Mucosa of rectum (tissue), 2 donors: ENCODE measurements at regions not wholly inside any gene's neighbourhood (a gene's known extent, or its start where the extent isn't known, plus 50 kb on each side); places are given as distances from the start of the nearest gene placed in this dataset.
"Not testable (repeated sequence)": the region's sequence is repeated elsewhere in the genome, so short reads cannot be mapped to it uniquely, and the experiment has no call there.

ENCODE experiments used
- H3K27ac ChIP-seq, 2 donors: one replicate each; pipeline ENCODE4 v1.7.0; 2013; ENCODE audit warnings: inconsistent platforms in 2 of 2, low read depth in 2 of 2, low read length in 2 of 2
- H3K27me3 ChIP-seq, 2 donors: one replicate each; pipeline ENCODE4 v1.7.0; 2013; ENCODE audit warnings: low read length in 2 of 2; ENCODE audit not compliant: control insufficient read depth in 2 of 2, insufficient read depth in 2 of 2
- H3K36me3 ChIP-seq, 2 donors: one replicate each; pipeline ENCODE4 v1.7.0; 2013; ENCODE audit warnings: low read length in 2 of 2; ENCODE audit not compliant: control insufficient read depth in 2 of 2, insufficient read depth in 2 of 2
- H3K4me1 ChIP-seq, 2 donors: one replicate each; pipeline ENCODE4 v1.7.0; 2013; ENCODE audit warnings: low read length in 2 of 2, mild to moderate bottlenecking in 1 of 2; ENCODE audit not compliant: control insufficient read depth in 2 of 2, insufficient read depth in 2 of 2
- H3K4me3 ChIP-seq, 2 donors: one replicate each; pipeline ENCODE4 v1.7.0; 2013; ENCODE audit warnings: low read length in 2 of 2
- H3K9ac ChIP-seq, 2 donors: one replicate each; pipeline ENCODE4 v1.7.0; 2013; ENCODE audit warnings: low read length in 2 of 2, low read depth in 1 of 2, mild to moderate bottlenecking in 1 of 2
- H3K9me3 ChIP-seq, 2 donors: one replicate each; pipeline ENCODE4 v1.7.0; 2013; ENCODE audit warnings: low read length in 2 of 2; ENCODE audit not compliant: control insufficient read depth in 2 of 2
- donor health status: healthy.
- donor health status: Normal muscosa, but diverticular disease.

DNA sequence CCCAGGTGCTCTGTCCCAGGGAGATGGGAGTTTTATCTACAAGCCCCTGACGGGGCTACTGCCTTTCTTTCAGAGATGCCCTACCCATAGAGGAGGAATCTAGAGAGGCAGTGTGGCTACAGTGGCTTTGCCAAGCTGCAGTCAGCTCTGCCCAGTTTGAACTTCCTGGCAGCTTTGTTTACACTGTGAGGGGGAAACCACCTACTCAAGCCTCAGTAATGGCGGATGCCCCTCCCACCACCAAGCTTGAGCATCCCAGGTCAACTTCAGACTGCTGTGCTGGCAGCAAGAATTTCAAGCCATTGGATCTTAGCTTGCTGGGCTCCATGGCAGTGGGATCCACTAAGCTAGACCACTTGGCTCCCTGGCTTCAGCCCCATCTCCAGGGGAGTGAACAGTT, 53.1 kb upstream of the TMEM252 start:
- H3K27ac ChIP-seq, H3K4me1 ChIP-seq: not testable (repeated sequence)

DNA sequence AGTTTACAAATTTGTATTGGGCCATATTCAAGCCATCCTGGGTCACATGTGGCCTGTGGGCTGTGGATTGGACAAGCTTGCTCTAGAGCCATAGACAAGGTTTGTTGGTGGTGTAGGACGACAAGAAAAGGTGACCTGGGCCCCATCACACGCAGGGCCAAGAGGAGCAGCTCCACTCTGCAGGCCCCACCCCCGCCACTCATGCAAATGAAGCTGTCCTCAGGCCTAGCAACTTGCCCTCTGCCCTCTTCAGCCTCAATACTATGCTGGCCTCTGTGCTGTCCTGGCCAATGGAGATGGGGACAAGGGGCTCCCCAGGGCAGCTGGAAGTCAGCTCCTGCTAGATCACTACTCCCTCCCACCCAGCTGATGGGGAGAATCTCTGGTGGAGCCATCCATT, 55.2 kb upstream of the TMEM252 start:
- no peak overlapping the region for H3K4me3 ChIP-seq
- H3K27me3 ChIP-seq = no peaks in the 10 kb centered on the region
- H3K4me1 ChIP-seq = no peaks in the 10 kb centered on the region
- no peak overlapping the region for H3K9ac ChIP-seq
- H3K9me3 ChIP-seq = no peaks in the 10 kb centered on the region
- no peaks in the 10 kb centered on the region for H3K36me3 ChIP-seq
- no peak overlapping the region for H3K27ac ChIP-seq

More for the DNA sequence above, 53.1 kb upstream of the TMEM252 start:
- H3K36me3 ChIP-seq, H3K4me3 ChIP-seq, H3K9ac ChIP-seq, H3K9me3 ChIP-seq, H3K27me3 ChIP-seq: not testable (repeated sequence)

DNA sequence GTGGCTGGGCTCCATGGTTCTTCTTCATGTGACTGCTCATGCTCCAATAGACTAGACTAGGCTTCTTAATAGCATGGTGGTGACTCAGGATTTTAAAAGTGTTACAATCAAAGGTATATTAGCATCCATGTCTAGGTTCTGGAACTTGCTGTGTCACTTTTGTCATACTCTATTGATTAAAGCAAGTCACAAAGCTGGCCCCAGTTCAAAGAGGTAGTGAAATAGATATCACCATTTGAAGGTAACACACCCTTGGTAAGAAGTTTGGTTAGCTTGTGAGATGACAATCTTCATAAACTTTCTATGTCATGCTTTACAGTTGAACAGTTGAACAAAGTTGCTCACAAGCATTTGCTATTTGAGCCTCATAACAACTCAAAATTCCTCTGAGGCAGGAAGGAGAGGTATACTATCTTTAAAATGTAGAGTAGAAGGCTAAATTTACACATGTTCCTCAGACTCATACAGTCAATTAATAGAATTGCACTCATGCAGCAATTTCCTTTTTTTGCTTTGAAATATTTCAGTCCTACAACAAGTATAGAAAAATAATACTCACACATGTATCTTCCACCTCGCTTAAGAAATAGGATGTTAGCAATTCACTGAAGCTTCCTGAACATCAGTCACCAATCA, 56.8 kb upstream of the TMEM252 start:
- Histone ChIP-seq H3K4me1 (no peaks in the 10 kb centered on the region), H3K36me3 (no peaks in the 10 kb centered on the region), H3K9ac (no peak overlapping the region), H3K27ac (no peak overlapping the region), H3K27me3 (no peaks in the 10 kb centered on the region), H3K4me3 (no peak overlapping the region), H3K9me3 (no peaks in the 10 kb centered on the region)

DNA sequence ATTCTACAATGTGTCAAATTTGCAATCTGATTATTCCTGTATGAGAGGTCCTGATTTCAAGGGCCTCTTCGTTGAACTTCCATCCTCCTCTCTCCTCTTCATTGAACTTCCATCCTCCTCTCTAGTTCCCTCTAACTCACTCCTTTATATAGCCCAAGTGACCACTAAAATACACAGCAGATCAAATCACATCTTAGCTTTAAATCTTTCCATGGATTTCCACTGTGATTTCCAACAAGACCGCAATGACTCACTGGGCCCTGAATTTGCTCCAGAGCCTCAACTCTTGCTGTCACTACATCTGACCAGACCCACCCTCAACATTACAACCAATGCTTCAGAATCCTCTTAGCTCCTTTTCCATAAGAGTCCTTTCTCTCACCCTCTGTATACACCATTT, 59.1 kb upstream of the TMEM252 start:
- H3K27ac ChIP-seq = no peak overlapping the region
- no peaks in the 10 kb centered on the region for H3K27me3 ChIP-seq
- no peaks in the 10 kb centered on the region for H3K4me1 ChIP-seq
- H3K9me3 ChIP-seq = no peaks in the 10 kb centered on the region
- H3K9ac ChIP-seq = no peak overlapping the region
- no peak overlapping the region for H3K4me3 ChIP-seq
- H3K36me3 ChIP-seq = no peaks in the 10 kb centered on the region

DNA sequence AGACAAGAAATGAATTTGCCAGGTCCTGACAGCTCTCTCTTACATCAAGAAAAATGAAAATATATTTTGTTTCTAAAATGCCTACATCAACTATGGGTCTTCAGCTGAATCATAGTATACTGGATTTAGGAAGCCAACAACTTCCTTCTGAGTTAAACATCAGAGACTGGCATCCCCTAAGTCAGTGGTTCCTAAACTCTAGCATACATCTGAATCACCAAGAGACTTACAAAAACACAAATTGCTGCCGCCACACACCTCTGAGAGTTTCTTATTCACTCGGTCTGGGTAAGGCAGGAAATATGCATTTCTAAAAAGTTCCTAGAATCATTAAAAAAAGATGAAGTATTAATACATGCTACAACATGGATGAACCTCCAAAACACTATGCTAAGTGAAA, 60.4 kb upstream of the TMEM252 start:
- Histone ChIP-seq H3K9me3 (no peaks in the 10 kb centered on the region), H3K27me3 (no peaks in the 10 kb centered on the region), H3K4me1 (no peaks in the 10 kb centered on the region), H3K4me3 (no peak overlapping the region), H3K27ac (no peak overlapping the region), H3K36me3 (no peaks in the 10 kb centered on the region), H3K9ac (no peak overlapping the region)

DNA sequence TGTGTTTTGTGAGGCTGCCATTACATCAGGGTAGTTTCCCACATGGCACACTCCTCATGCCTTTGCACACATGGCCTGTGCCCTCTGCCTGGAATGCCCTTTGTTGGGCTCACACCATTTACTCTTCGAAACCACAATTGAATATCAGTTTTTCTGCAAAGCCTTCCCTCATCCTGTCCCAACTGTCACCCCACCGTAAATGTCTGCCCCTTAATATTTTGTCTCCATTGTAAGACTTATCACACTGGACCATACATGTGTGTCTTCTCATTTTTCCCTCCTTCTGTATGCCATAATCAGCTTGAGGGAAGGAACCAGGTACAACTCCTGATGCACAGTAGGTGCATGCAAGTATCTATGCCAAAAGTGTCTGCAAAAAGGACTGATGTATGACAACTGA, 62.7 kb upstream of the TMEM252 start:
- no peak overlapping the region for H3K4me3 ChIP-seq
- no peak overlapping the region for H3K9ac ChIP-seq
- no peak overlapping the region for H3K27ac ChIP-seq
- no peaks in the 10 kb centered on the region for H3K4me1 ChIP-seq
- H3K27me3 ChIP-seq = no peaks in the 10 kb centered on the region
- H3K36me3 ChIP-seq = no peaks in the 10 kb centered on the region
- H3K9me3 ChIP-seq = no peaks in the 10 kb centered on the region

DNA sequence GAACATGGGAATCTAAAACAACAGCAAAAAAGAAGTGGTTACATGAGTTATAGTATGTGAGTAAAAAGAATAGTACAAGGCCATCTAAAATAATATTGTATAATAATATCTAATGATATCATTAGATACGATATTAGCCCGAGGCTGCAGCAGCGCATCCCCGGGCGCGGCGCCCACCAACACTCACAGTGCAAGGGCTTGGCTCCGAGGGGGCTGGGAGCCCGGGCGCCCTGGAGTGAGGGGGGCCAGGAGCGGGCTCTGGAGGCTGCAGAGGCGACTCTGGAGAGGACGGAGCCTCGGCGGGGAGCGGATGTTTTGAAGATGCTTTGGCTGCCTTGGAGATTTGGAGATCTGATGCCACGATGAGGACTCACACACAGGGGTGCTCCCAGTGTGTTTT, 68.1 kb upstream of the TMEM252 start:
- Histone ChIP-seq H3K9ac (no peak overlapping the region), H3K4me3 (no peak overlapping the region), H3K27ac (no peak overlapping the region), H3K36me3 (no peaks in the 10 kb centered on the region), H3K4me1 (peaks cover 0 to 4% of the 10 kb centered on the region in 2 donors), H3K9me3 (no peaks in the 10 kb centered on the region), H3K27me3 (no peaks in the 10 kb centered on the region)

DNA sequence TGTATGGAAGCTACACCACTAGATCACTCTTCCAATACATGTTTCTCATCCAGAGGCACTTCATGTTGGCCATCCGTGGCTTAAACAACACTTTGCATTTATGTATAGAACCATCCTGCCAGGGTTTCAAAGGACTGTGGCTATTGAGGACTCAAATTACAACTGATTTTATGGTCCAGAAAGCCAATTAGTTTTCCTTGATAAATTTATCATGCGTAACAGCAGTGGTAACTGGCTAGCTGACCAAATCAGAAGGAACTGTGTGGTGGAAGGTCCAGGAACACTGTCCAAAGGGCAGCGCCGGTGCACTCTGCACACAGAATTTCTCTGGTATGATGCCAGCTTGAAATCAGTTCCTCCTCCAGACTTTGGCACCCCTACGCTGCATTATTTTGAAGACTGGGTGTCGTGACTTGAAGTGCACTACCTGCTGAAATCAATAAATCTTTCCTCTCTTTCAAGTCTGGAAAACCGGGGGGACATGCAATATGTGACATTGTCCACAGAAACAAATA, 69.3 kb upstream of the TMEM252 start:
- no peaks in the 10 kb centered on the region for H3K36me3 ChIP-seq
- H3K27me3 ChIP-seq = no peaks in the 10 kb centered on the region
- H3K9ac ChIP-seq = no peak overlapping the region
- no peak overlapping the region for H3K4me3 ChIP-seq
- no peak overlapping the region for H3K27ac ChIP-seq
- H3K4me1 ChIP-seq = peaks cover 0 to 4% of the 10 kb centered on the region in 2 donors
- no peaks in the 10 kb centered on the region for H3K9me3 ChIP-seq

DNA sequence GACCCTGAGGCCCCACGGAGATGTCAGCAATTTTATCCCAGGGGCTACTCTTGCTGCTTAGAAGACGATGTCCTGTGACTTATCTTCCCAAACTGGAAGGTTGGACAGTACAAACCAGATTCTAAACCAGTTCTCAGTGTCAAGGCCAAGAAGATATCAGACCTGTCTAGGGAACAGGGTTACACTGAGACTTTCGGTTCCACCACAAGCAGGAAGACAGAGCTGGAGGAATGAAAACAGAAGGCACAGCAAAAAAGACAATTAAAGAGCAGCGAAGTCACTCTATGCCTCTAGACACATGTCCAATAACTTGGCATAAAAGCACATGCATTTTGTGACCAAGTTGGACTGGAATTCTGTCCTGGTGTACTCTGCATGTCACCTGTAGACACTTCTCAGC, 73.4 kb upstream of the TMEM252 start:
- no peak overlapping the region for H3K9ac ChIP-seq
- no peak overlapping the region for H3K4me3 ChIP-seq
- no peaks in the 10 kb centered on the region for H3K27me3 ChIP-seq
- no peaks in the 10 kb centered on the region for H3K9me3 ChIP-seq
- no peaks in the 10 kb centered on the region for H3K36me3 ChIP-seq
- H3K27ac ChIP-seq = no peak overlapping the region
- peaks cover 0 to 4% of the 10 kb centered on the region in 2 donors for H3K4me1 ChIP-seq

DNA sequence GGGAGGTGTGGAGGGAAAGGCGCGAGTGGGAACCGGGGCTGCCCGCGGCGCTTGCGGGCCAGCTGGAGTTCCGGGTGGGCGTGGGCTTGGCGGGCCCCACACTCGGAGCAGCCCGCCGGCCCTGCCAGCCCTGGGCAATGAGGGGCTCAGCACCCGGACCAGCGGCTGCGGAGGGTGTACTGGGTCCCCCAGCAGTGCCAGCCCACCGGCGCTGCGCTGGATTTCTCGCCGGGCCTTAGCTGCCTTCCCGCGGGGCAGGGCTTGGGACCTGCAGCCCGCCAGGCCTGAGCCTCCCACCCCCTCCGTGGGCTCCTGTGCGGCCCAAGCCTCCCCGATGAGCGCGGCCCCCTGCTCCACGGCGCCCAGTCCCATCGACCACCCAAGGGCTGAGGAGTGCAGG, 76.3 kb upstream of the TMEM252 start:
- not testable (repeated sequence) for H3K9ac ChIP-seq, H3K36me3 ChIP-seq, H3K27ac ChIP-seq, H3K27me3 ChIP-seq, H3K4me3 ChIP-seq, H3K4me1 ChIP-seq, H3K9me3 ChIP-seq

DNA sequence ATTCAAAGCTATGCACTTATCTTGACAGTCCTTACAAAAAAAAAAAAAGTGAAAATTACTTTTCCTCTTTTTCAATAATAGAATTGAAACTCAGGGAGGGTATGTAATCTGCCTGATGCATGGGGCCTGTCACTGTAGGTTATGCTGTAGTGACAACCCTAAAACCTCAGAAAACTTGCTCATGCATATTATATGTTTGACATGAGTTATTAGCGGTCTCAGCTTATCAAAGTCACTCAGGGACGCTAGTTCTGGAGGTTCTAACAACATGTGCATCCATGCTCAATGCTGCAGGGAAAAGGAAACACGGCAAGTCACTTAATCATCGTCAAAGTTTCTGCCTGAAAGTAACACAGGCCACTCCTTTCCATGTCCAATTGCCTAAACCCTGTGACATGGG, 78.4 kb upstream of the TMEM252 start:
- Histone ChIP-seq H3K9me3 (no peaks in the 10 kb centered on the region), H3K27me3 (no peaks in the 10 kb centered on the region), H3K9ac (no peak overlapping the region), H3K4me3 (no peak overlapping the region), H3K4me1 (no peaks in the 10 kb centered on the region), H3K36me3 (no peaks in the 10 kb centered on the region), H3K27ac (no peak overlapping the region)
